HG03432 (cell line): ENCODE measurements at regions not wholly inside any gene's neighbourhood (a gene's known extent, or its start where the extent isn't known, plus 50 kb on each side); places are given as distances from the start of the nearest gene placed in this dataset.
"Not testable (repeated sequence)": the region's sequence is repeated elsewhere in the genome, so short reads cannot be mapped to it uniquely, and the experiment has no call there.

Source experiments
- ATAC-seq: cut with Tn5 transposase; IDR thresholded peaks from one replicate; pipeline ENCODE4 v1.9.1; 2021; ENCODE audit warnings: mild to moderate bottlenecking, moderate library complexity; ENCODE audit not compliant: unreplicated experiment

DNA sequence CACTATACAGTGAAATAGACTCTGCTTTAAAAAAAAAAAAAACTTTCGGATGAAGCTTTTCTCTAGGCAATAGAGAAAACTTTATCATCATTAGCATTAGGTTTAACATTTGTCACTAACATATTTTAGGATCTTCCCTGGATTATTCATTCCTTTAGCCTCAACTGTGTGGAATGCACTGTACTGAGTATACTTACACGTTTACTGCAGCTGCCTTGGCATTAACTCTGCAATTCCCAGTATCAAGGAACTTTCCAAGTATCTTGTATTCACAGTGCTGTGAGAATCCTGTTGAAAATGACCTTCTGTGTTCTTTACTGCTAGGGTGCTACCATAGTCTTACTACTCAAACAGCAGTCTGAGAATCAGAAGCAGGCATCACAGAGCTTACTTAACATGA, 328.2 kb upstream of the COL3A1 start:
- ATAC-seq: no peak

DNA sequence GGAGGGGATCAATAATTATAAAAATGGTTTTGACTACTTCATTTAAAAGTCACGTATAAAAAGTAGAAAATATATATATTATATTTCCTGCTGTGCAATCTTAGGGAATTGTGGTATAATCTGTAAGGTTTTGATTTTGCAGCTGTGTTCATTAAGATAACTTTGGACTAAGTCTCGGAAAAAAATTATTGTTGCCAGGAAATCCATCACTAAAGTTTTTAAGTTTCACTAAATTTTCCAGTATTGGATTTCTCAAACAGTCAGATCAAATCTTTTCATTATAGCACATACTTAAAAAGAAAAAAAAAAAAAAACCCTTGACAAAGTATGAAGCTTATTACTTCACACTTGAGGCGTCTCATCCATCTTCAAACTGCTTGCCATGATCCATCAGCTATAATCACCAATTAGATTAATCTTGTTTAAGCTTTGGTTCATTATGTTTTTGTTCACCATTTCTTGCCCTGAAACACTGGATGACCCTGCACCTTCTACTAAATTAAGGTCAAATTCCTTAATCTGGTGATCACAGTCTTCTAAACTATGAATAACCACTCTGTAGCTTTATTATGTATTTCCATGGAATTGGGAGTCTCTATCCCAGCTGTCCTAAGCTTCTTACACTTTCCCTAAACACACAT, 326.6 kb upstream of the COL3A1 start:
- no peak for ATAC-seq

DNA sequence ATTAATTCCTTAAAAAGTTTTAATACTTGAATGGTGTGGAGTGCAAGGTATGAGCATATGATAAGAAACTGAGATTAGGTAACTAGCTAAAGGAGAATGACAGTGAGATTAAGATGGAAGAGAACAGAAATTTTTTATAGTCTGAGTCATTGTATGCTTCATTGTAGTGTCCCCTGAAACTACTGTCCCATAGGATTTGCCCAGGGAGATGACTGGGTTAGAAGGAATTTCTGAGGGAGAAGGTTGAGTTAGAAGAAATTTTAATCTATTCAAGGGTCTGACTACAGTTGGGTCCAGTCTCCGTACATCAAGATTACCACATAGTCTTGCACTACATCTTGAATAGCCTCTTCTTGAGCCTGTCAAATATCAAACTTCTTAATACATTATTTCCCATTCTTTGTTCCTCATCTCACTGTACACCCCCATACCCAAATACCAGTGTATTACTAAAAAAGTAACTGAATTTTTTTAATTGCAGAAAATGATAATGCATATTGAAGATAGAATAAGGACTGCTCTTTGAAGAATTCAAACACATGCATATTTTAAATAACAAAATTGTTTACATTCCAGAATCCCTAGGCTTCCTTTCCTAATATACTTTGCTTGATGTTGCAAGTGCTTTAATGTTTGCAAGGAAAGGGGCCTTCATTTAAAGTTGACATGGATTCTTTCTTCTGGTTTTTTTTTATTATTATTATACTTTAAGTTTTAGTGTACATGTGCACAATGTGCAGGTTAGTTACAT, 314.3 kb upstream of the COL3A1 start:
- ATAC-seq: no peak

DNA sequence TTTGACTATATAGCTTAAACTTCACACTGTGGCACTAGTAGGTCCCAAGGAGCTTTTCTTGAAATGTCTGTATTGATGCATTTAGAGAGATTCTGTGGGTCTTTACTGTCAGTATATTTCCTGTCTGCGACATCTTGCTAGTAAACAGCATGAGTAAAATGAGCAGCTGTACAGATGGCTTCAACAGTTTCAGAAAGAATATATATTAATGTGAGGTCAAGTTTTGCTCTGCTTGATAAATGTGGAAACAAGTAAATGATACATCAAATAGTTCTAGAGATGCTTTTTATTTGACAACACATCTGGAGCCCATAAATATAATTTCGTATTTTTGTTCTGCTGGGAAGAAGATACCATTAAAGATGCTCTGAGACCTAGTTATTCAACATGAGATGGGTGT, 310.9 kb upstream of the COL3A1 start:
- no peak for ATAC-seq

DNA sequence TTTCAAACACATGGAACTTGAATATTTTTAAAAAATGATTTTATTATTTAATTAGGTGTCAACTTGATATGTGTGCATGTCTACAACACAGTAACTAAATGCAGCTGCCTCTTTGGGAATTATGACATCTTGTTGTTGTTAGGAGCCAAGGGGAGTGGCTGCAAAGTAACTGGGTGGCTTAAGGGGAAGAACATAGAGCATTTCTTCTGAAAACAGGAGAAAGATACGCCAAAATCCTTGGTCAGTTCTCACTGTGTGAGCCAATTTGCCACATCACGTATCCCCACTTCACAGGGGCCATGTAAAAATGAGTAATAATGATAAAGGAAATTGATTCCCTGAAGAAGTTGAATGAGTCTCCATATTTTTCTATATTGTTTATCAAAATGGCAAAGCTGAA, 309.8 kb upstream of the COL3A1 start:
- ATAC-seq: no peak

DNA sequence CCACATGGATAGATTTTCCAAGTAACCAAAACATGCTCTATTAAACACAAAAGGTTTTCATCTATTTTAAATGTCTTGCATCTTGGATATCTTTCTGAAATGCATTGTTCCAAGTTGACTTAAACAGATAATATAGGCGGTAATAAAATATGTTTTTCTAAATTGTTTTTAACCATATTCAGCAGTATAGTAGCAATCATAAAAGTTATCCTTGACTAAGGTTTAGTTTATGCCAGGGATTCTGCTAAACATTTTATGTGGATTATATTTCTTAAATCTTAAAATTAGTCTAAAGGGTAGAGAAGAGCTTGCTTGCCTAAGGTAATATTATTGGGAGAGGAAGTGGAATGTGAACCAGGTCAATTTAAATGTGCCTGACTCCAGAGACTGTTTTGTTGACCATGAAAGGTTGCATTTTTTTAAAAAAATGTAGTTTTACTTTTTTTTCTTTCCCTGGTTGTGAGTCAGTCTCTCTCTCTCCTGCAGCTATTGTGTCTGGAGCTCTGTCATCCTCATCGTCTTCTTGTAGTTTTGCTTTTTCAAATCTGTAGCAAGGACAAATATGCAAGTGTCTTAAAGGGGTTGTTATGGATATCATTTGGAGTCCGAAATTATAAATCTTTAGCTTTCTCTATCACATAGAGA, 309.1 kb upstream of the COL3A1 start:
- no peak for ATAC-seq

DNA sequence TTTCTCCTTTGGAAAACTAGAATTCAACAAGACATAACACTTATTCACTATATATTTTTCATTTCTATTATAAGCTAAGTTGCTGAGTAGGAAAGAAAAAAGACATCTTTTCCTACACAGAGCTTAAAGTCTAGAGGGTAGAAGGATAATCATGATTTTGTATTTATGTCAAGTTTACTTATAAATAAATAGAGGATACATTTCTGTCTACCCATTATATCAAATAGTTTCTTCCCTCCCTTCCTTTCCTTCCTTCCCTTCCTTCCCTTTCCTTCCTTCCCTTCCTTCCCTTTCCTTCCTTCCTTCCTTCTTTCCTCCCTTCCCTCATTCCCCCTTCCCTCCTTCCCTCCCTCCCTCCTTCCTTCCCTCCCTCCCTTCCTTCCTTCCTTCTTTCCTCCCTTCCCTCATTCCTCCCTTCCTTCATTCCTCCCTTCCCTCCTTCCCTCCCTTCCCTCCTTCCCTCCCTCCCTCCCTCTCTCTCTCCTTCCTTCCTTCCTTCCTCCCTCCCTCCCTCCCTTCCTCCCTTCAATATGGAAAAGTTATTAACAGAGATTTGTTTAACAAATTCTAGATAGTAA, 308.4 kb upstream of the COL3A1 start:
- ATAC-seq: no peak

DNA sequence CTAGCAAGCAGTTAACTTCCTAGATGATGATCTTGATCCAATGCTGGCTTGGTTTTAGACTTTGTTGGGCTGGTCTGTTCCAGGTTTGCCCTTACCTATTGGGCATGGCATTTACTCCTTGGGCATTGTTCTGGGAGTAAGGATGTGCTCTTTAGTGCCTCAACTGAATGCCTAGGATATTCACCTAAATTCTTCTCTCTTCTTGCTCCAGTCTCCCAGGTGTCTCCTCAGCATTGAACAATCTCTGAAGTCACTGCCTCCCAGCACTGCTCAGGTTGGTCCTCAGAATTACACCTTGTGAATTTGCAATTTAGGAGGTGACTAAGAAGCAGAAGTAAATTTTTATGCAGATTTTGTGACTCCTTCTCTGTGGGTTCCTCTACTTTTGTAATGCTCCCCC, 307.7 kb upstream of the COL3A1 start:
- no peak for ATAC-seq

DNA sequence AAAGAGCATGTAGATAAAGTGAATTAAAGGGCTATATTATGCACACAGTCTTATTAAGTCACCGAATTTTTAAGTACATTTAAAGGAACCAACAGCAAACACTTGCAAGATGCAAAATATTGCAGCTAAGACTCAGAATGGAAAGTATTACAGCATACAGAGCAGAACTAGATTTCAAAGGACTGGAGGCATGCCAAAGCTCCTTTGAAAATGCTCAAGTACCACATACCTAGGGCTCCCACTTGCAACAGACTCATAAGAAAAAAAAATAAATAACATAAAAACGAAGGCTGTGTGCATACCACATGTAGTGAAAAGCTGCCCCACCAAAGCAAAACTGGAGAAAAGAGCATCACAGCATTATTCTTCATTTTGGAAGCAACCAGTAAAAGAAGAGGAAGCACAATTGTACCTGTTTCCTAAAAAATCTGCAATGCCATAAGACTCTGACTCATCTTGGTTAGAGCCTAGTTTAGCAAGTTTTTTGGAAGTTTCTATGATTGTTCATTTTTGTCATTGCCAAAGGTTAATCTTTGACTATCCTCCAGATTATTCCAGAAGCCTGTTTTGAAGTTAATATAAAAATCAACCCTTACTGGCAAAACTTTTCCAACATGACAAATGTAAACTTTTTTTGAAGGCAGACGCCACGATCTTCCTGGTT, 306.0 kb upstream of the COL3A1 start:
- no peak for ATAC-seq

DNA sequence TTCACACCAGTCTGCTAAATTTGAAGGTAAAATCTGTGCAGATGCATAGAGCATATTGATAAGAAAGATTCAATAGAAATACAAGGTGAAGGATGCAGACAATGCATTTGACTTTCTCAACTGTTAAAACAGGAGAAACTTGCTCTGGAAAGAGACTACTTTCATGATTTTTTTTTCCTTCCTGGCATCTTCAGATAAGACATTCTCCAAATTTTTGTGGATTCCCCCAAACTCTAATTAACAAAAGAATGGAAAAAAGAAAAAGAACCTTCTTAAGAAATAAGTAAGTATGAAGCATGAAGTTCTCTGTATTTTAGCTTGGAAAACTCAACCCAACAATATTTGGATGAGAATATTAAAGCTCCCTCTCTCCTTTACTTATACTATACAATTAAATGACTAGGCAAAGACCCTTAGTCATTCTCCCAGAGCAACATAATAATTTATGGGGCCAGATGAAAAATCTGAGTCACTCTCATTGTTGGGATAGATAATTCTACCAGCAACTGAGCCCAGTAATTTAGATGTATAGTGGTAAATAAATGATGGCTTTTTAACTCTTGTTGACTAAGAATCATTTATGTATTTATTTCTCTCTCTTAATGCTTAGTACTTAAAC, 298.7 kb upstream of the COL3A1 start:
- ATAC-seq: no peak

DNA sequence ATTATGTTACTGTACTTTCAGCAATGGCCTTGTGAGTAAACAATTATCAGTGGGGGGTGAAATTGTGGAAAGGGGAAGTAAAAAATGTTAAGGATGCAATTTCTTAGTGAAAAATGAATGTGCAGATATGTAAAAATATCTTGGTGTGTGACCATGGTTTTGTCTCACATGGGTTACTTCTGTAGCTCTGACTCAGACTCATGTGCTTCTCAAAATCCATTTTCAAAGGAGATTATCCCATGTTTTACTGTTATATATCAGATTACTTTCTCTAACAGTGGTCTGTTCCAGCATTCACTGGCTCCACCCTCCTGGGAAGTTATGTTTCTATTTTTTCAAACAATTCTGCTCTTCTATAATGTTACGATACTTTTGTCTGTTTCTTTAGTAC, 298.2 kb upstream of the COL3A1 start:
- ATAC-seq: no peak

DNA sequence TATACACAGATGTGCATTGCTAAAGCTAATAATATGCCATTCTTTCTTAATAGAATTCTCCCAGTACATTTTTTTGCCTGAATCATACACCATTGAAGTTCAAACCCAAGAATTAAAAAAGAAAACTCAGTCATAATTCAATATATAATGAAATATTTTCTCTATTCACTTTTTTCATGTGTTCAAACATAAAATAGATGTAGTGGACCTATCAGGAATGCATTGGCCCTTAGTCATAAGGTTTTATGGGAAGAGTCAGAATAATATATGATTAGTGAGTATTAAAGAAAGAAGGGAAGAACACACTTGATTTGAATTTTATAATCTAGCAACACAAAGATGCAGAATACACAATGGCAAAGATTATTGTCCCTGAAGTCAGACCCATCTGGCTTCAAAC, 297.0 kb upstream of the COL3A1 start:
- ATAC-seq: no peak

DNA sequence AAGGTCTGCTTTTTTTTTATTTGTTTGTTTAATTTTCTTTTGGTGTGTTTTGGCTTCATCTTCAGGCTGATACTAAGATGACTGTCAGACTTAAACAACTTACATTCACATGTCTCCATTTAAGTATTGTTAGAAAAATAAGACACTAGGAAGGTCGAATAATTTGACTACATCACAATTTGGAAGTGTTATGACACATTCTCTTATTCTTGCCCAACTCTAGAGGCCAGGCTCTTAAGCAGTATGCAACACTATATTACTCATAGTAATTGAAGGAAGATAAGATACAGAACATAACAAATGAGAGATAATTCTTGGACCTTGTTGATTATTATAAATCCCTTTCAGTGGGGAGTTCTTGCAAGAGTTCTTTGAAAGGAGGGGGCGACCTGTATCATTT, 295.3 kb upstream of the COL3A1 start:
- ATAC-seq: no peak

DNA sequence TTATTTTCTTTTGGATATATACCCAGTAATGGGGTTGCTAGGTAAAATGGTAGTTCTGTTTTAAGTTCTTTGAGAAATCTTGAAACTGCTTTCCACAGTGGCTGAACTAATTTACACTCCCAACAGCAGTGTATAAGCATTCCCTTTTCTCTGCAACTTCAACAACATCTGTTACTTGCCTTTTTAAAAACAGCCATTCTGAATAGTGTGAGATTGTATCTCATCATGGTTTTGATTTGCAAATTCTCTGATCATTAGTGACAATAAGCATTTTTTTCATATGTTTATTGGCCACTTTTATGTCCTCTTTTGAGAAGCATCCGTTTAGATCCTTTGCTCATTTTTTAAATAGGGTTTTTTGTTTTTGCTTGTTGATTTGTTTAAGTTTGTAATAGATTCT, 291.3 kb upstream of the COL3A1 start:
- no peak for ATAC-seq

DNA sequence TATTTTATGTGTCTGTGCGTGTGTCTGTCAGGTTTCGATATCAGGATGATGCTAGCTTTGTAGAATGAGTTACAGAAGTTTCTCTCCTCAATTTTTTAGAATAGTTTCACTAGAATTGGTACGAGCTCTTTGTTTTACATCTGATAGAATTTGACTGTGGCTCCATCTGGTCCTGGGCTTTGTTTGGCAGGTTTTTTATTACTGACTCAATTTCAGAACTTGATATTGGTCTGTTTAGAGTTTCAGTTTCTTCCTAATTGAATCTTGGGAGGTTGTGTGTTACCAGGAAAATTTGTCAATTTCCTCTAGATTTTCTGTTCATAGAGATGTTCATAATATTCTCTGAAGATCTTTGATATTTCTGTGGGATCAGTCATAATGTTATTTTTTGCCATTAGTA, 289.4 kb upstream of the COL3A1 start:
- no peak for ATAC-seq

DNA sequence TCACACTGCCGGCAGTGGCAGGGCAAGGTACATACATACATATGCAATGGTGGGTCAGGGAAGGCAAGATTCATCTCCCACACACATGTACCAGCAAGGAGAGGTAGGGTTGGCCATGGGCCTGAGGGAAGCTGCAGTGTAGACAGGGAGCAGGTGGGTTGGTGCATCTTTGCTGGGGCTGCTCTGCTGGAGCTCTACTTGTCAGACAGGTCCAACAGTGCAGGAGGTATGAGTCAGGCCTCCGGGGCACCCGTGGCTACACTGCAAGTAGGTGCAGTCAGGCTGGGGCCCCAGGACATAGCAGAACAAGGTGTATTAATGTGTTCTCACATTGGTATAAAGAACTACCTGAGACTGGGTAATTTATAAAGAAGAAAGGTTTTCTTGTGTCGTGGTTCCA, 281.1 kb upstream of the COL3A1 start:
- no peak for ATAC-seq

DNA sequence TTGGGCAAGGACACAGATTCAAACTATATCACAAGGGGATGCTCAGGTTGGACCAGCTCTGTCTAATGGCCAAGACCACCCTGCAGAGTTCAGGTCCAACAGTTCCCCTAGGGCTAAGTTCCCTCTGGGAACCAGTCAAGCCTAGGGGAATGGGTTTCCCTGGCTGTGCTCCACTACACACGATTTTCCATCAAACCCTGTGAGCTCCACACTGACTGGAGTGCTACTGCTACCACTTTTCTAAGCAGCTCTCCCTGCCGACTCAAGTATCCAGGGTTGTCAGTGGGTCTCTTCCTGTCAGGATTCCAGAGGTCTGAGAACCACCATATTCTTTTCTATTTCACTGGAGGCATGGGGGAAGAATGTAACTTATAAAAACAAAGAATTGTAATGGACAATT, 280.4 kb upstream of the COL3A1 start:
- ATAC-seq: no peak

DNA sequence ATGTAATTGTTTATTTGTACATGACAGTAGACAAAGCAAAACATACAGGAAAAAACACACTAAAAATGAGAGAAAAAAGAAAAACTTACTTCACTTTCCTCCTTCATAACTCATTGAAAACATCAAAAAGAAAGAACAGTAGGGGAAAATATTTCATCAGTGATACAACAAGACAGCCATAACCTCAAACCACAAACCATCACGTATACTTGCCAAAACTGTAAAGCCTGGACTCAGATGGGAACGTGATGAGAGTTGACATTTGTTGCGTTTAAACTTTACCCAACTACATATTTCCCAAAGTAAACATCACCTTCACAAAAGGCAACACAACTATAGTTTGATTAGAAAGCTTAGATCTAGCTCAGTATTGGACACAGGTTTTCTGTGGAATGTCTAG, 278.2 kb upstream of the COL3A1 start:
- no peak for ATAC-seq

DNA sequence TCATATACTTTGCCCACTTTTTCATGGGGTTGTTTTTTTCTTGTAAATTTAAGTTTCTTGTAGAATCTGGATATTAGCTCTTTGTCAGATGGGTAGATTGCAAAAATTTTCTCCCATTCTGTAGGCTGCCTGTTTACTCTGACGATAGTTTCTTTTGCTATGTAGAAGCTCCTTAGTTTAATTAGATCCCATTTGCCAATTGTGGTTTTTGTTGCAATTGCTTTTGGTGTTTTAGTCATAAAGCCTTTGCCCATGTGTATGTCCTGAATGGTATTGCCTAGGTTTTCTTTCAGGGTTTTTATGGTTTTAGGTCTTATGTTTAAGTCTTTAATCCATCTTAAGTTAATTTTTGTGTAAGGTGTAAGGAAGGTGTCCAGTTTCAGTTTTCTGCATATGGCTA, 276.0 kb upstream of the COL3A1 start:
- not testable (repeated sequence) for ATAC-seq

DNA sequence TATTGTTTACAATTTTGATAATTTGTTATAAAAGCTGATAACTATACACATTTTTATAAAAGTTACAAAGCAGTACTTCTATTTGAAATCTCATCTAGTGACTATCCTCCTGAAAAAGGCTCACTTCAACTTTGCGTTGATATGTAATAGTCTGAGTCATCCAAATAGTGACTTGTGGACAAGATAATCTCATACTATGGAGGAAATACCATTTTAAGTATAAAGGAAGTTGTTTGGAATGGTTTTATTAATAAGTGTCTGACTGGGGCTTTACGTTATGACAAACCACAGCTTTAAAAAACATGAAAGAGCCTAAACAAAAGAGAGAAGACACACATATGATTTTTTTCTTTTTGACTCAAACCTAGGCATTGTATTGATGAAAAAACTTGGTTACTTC, 272.3 kb upstream of the COL3A1 start:
- peak; percentile 85 for ATAC-seq

DNA sequence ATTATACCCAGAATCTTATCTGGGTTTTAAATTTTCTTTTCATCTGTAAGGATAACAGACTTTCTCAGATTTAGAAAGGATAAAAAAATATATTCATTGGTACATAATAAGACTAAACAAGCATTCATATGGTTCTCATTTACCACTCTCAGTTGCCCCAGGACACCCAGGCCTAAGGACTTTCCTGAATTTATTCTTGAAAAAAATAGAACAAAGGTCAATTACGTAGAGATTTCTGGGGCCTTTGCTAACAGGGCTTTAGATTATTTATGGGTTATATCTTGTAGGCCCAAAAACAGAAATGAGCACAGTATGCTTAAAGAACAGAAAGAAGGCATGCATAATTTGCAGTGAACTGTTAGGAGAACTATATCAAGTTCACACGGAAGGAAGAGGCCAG, 269.0 kb upstream of the COL3A1 start:
- ATAC-seq: no peak
